ENCODE measurements at regions not wholly inside any gene's neighbourhood (a gene's known extent, or its start where the extent isn't known, plus 50 kb on each side); places are given as distances from the start of the nearest gene placed in this dataset.

- Histone ChIP-seq H3K36me3 (ENCODE audit: control insufficient read depth in 2 of 2, extremely low read depth in 1 of 2, insufficient read depth in 1 of 2, low read length in 1 of 2) (no peaks in the 10 kb centered on the region), H3K4me1 (ENCODE audit: control insufficient read depth in 1 of 2, extremely low read depth in 1 of 2, insufficient read depth in 2 of 2, low read length in 2 of 2) (no peaks in the 10 kb centered on the region), H3K4me3 (ENCODE audit: control insufficient read depth in 1 of 2, extremely low read depth in 1 of 2, low read length in 1 of 2) (no peak overlapping the region), H3K27me3 (replicated peaks in 1 of 2; ENCODE audit: control insufficient read depth in 2 of 2, extremely low read depth in 1 of 2, insufficient read depth in 2 of 2, low read length in 1 of 2) (no peaks in the 10 kb centered on the region), H3K27ac (ENCODE audit: low read length) (no peak overlapping the region), H3K9me3 (no peaks in the 10 kb centered on the region)
- no peak for ATAC-seq (replicated peaks in 1 of 4)
- CTCF ChIA-PET = no interaction called here
- Mint-ChIP-seq H3K4me1 (no peaks in the 10 kb centered on the region), H3K36me3 (no peaks in the 10 kb centered on the region), H3K27me3 (peaks cover 0 to 8% of the 10 kb centered on the region in 2 donors), H3K4me3 (no peak overlapping the region), H3K27ac (no peak overlapping the region), H3K9me3 (no peaks in the 10 kb centered on the region)
- POLR2A ChIA-PET = no interaction called here
- no peak for DNase-seq
Measured at GRCh38 chrX:43141885-43142284, 363.9 kb upstream of the PPP1R2C start.

- Histone ChIP-seq H3K4me1 (ENCODE audit: control insufficient read depth in 1 of 2, extremely low read depth in 1 of 2, insufficient read depth in 2 of 2, low read length in 2 of 2) (no peaks in the 10 kb centered on the region), H3K27ac (ENCODE audit: low read length) (no peak overlapping the region), H3K27me3 (replicated peaks in 1 of 2; ENCODE audit: control insufficient read depth in 2 of 2, extremely low read depth in 1 of 2, insufficient read depth in 2 of 2, low read length in 1 of 2) (no peaks in the 10 kb centered on the region), H3K36me3 (ENCODE audit: control insufficient read depth in 2 of 2, extremely low read depth in 1 of 2, insufficient read depth in 1 of 2, low read length in 1 of 2) (no peaks in the 10 kb centered on the region), H3K4me3 (ENCODE audit: control insufficient read depth in 1 of 2, extremely low read depth in 1 of 2, low read length in 1 of 2) (no peak overlapping the region), H3K9me3 (no peaks in the 10 kb centered on the region)
- no peak overlapping the region for H3K4me3 Mint-ChIP-seq
- DNase-seq (no peak), ATAC-seq (replicated peaks in 1 of 4) (no peak)
- 100% methylated on average over 1 of the region's 3 CpGs for WGBS (ENCODE audit: insufficient coverage)
- peaks cover 0 to 4% (median 0%) of the 10 kb centered on the region in 3 donors for H3K9me3 Mint-ChIP-seq
- POLR2A ChIA-PET = no interaction called here
- CTCF ChIA-PET = no interaction called here
- no peak overlapping the region for H3K27ac Mint-ChIP-seq
- H3K4me1 Mint-ChIP-seq = peaks cover 6 to 11% (median 11%) of the 10 kb centered on the region in 3 donors
- no peaks in the 10 kb centered on the region for H3K36me3 Mint-ChIP-seq
- peaks cover 0 to 19% of the 10 kb centered on the region in 2 donors for H3K27me3 Mint-ChIP-seq
Measured at GRCh38 chrX:43148305-43148704, 370.3 kb upstream of the PPP1R2C start.

GRCh38 chrX:43165343-43165920, 387.5 kb upstream of the PPP1R2C start:
- 76% methylated on average over 3 of the region's 5 CpGs for WGBS (ENCODE audit: insufficient coverage)
- ChIA-PET POLR2A (interaction anchor here in 1 of 2 donors (0.6 kb wide), 1 partner anchor 125 kb away, joined by 3 read pairs; no protein-coding TSS in a partner anchor), CTCF (no interaction called here)

GRCh38 chrX:43166874-43167273, 388.9 kb upstream of the PPP1R2C start:
- Mint-ChIP-seq H3K36me3 (no peaks in the 10 kb centered on the region), H3K9me3 (peaks cover 3 to 5% (median 4%) of the 10 kb centered on the region in 3 donors), H3K27me3 (peaks cover 0 to 11% of the 10 kb centered on the region in 2 donors), H3K27ac (no peak overlapping the region), H3K4me1 (peaks cover 7 to 12% (median 11%) of the 10 kb centered on the region in 3 donors), H3K4me3 (no peak overlapping the region)
- no peak for DNase-seq
- no peaks in the 10 kb centered on the region for H3K27me3 ChIP-seq (replicated peaks in 1 of 2; ENCODE audit: control insufficient read depth in 2 of 2, extremely low read depth in 1 of 2, insufficient read depth in 2 of 2, low read length in 1 of 2)
- no peaks in the 10 kb centered on the region for H3K4me1 ChIP-seq (ENCODE audit: control insufficient read depth in 1 of 2, extremely low read depth in 1 of 2, insufficient read depth in 2 of 2, low read length in 2 of 2)
- ChIA-PET POLR2A (no interaction called here), CTCF (no interaction called here)
- no peaks in the 10 kb centered on the region for H3K9me3 ChIP-seq
- H3K27ac ChIP-seq (ENCODE audit: low read length) = no peak overlapping the region
- no peak for ATAC-seq (replicated peaks in 1 of 4)
- H3K4me3 ChIP-seq (ENCODE audit: control insufficient read depth in 1 of 2, extremely low read depth in 1 of 2, low read length in 1 of 2) = no peak overlapping the region
- H3K36me3 ChIP-seq (ENCODE audit: control insufficient read depth in 2 of 2, extremely low read depth in 1 of 2, insufficient read depth in 1 of 2, low read length in 1 of 2) = no peaks in the 10 kb centered on the region

More at GRCh38 chrX:43165343-43165920, 387.5 kb upstream of the PPP1R2C start:
- Mint-ChIP-seq H3K27me3 (peaks cover 0 to 11% of the 10 kb centered on the region in 2 donors), H3K9me3 (peaks cover 3 to 5% (median 4%) of the 10 kb centered on the region in 3 donors), H3K4me1 (peaks cover 7 to 12% (median 11%) of the 10 kb centered on the region in 3 donors), H3K36me3 (no peaks in the 10 kb centered on the region), H3K4me3 (no peak overlapping the region), H3K27ac (no peak overlapping the region)
- Histone ChIP-seq H3K4me1 (ENCODE audit: control insufficient read depth in 1 of 2, extremely low read depth in 1 of 2, insufficient read depth in 2 of 2, low read length in 2 of 2) (no peaks in the 10 kb centered on the region), H3K27me3 (replicated peaks in 1 of 2; ENCODE audit: control insufficient read depth in 2 of 2, extremely low read depth in 1 of 2, insufficient read depth in 2 of 2, low read length in 1 of 2) (no peaks in the 10 kb centered on the region), H3K4me3 (ENCODE audit: control insufficient read depth in 1 of 2, extremely low read depth in 1 of 2, low read length in 1 of 2) (no peak overlapping the region), H3K27ac (ENCODE audit: low read length) (no peak overlapping the region), H3K36me3 (ENCODE audit: control insufficient read depth in 2 of 2, extremely low read depth in 1 of 2, insufficient read depth in 1 of 2, low read length in 1 of 2) (no peaks in the 10 kb centered on the region), H3K9me3 (no peaks in the 10 kb centered on the region)
- no peak for ATAC-seq (replicated peaks in 1 of 4)
- no peak for DNase-seq

GRCh38 chrX:43175434-43175833, 397.5 kb upstream of the PPP1R2C start:
- ChIA-PET CTCF (no interaction called here), POLR2A (interaction anchor here in 1 of 2 donors (0.6 kb wide), 1 partner anchor 1425 kb away, joined by 6 read pairs; no protein-coding TSS in a partner anchor)
- ATAC-seq (replicated peaks in 1 of 4) = no peak
- H3K27me3 ChIP-seq (replicated peaks in 1 of 2; ENCODE audit: control insufficient read depth in 2 of 2, extremely low read depth in 1 of 2, insufficient read depth in 2 of 2, low read length in 1 of 2) = no peaks in the 10 kb centered on the region
- Mint-ChIP-seq H3K27me3 (peaks cover 0 to 8% of the 10 kb centered on the region in 2 donors), H3K4me1 (no peaks in the 10 kb centered on the region), H3K9me3 (peaks cover 4 to 10% (median 7%) of the 10 kb centered on the region in 3 donors), H3K27ac (no peak overlapping the region), H3K36me3 (no peaks in the 10 kb centered on the region), H3K4me3 (no peak overlapping the region)
- H3K4me1 ChIP-seq (ENCODE audit: control insufficient read depth in 1 of 2, extremely low read depth in 1 of 2, insufficient read depth in 2 of 2, low read length in 2 of 2) = no peaks in the 10 kb centered on the region
- no CpG with 5 or more reads among the region's 2 CpGs for WGBS (ENCODE audit: insufficient coverage)
- no peak overlapping the region for H3K27ac ChIP-seq (ENCODE audit: low read length)
- no peaks in the 10 kb centered on the region for H3K36me3 ChIP-seq (ENCODE audit: control insufficient read depth in 2 of 2, extremely low read depth in 1 of 2, insufficient read depth in 1 of 2, low read length in 1 of 2)
- H3K4me3 ChIP-seq (ENCODE audit: control insufficient read depth in 1 of 2, extremely low read depth in 1 of 2, low read length in 1 of 2) = no peak overlapping the region
- DNase-seq = no peak
- H3K9me3 ChIP-seq = no peaks in the 10 kb centered on the region

- Mint-ChIP-seq H3K36me3 (no peaks in the 10 kb centered on the region), H3K9me3 (peaks cover 4 to 10% (median 7%) of the 10 kb centered on the region in 3 donors), H3K4me3 (no peak overlapping the region), H3K4me1 (peaks cover 0 to 5% (median 0%) of the 10 kb centered on the region in 3 donors), H3K27ac (no peak overlapping the region), H3K27me3 (peaks cover 0 to 8% of the 10 kb centered on the region in 2 donors)
- CTCF ChIA-PET = no interaction called here
- ATAC-seq (replicated peaks in 1 of 4) (no peak), DNase-seq (no peak)
- H3K4me1 ChIP-seq (ENCODE audit: control insufficient read depth in 1 of 2, extremely low read depth in 1 of 2, insufficient read depth in 2 of 2, low read length in 2 of 2) = no peaks in the 10 kb centered on the region
- no peaks in the 10 kb centered on the region for H3K36me3 ChIP-seq (ENCODE audit: control insufficient read depth in 2 of 2, extremely low read depth in 1 of 2, insufficient read depth in 1 of 2, low read length in 1 of 2)
- no peaks in the 10 kb centered on the region for H3K9me3 ChIP-seq
- H3K4me3 ChIP-seq (ENCODE audit: control insufficient read depth in 1 of 2, extremely low read depth in 1 of 2, low read length in 1 of 2) = no peak overlapping the region
- POLR2A ChIA-PET = no interaction called here
- H3K27ac ChIP-seq (ENCODE audit: low read length) = no peak overlapping the region
- no CpG with 5 or more reads among the region's 6 CpGs for WGBS (ENCODE audit: insufficient coverage)
- no peaks in the 10 kb centered on the region for H3K27me3 ChIP-seq (replicated peaks in 1 of 2; ENCODE audit: control insufficient read depth in 2 of 2, extremely low read depth in 1 of 2, insufficient read depth in 2 of 2, low read length in 1 of 2)
Measured at GRCh38 chrX:43176686-43177085, 398.7 kb upstream of the PPP1R2C start.

- Histone ChIP-seq H3K36me3 (ENCODE audit: control insufficient read depth in 2 of 2, extremely low read depth in 1 of 2, insufficient read depth in 1 of 2, low read length in 1 of 2) (no peaks in the 10 kb centered on the region), H3K4me3 (ENCODE audit: control insufficient read depth in 1 of 2, extremely low read depth in 1 of 2, low read length in 1 of 2) (no peak overlapping the region), H3K9me3 (no peaks in the 10 kb centered on the region), H3K27me3 (replicated peaks in 1 of 2; ENCODE audit: control insufficient read depth in 2 of 2, extremely low read depth in 1 of 2, insufficient read depth in 2 of 2, low read length in 1 of 2) (no peaks in the 10 kb centered on the region), H3K27ac (ENCODE audit: low read length) (no peak overlapping the region), H3K4me1 (ENCODE audit: control insufficient read depth in 1 of 2, extremely low read depth in 1 of 2, insufficient read depth in 2 of 2, low read length in 2 of 2) (no peaks in the 10 kb centered on the region)
- no peaks in the 10 kb centered on the region for H3K36me3 Mint-ChIP-seq
- no CpG with 5 or more reads among the region's 1 CpG for WGBS (ENCODE audit: insufficient coverage)
- no peak overlapping the region for H3K4me3 Mint-ChIP-seq
- H3K4me1 Mint-ChIP-seq = peaks cover 0 to 8% (median 7%) of the 10 kb centered on the region in 3 donors
- ATAC-seq (replicated peaks in 1 of 4) (no peak), DNase-seq (no peak)
- ChIA-PET CTCF (no interaction called here), POLR2A (no interaction called here)
- H3K27me3 Mint-ChIP-seq = peaks cover 0 to 22% of the 10 kb centered on the region in 2 donors
- no peaks in the 10 kb centered on the region for H3K9me3 Mint-ChIP-seq
- no peak overlapping the region for H3K27ac Mint-ChIP-seq
Measured at GRCh38 chrX:43188296-43188695, 410.3 kb upstream of the PPP1R2C start.

Measured in T-cell (primary cell).